Epithelial cell of proximal tubule (primary cell): ENCODE measurements at regions not wholly inside any gene's neighbourhood (a gene's known extent, or its start where the extent isn't known, plus 50 kb on each side); places are given as distances from the start of the nearest gene placed in this dataset.

Source experiments
- DNase-seq: peaks from one replicate; pipeline ENCODE4 v3.0.0-alpha.2; 2011; ENCODE audit warnings: low read depth
- H3K4me3 ChIP-seq: 2 replicates; pipeline ENCODE4 v1.5.1; 2011; ENCODE audit warnings: low read depth, mild to moderate bottlenecking, low read length
- TF ChIP-seq, protein P1 (sequence below): conservative IDR thresholded peaks from 2 replicates; pipeline ENCODE4 v1.5.1; 2012; ENCODE audit warnings: low read depth, mild to moderate bottlenecking, low read length

- DNase-seq: no peak
- TF ChIP-seq, protein P1, sequence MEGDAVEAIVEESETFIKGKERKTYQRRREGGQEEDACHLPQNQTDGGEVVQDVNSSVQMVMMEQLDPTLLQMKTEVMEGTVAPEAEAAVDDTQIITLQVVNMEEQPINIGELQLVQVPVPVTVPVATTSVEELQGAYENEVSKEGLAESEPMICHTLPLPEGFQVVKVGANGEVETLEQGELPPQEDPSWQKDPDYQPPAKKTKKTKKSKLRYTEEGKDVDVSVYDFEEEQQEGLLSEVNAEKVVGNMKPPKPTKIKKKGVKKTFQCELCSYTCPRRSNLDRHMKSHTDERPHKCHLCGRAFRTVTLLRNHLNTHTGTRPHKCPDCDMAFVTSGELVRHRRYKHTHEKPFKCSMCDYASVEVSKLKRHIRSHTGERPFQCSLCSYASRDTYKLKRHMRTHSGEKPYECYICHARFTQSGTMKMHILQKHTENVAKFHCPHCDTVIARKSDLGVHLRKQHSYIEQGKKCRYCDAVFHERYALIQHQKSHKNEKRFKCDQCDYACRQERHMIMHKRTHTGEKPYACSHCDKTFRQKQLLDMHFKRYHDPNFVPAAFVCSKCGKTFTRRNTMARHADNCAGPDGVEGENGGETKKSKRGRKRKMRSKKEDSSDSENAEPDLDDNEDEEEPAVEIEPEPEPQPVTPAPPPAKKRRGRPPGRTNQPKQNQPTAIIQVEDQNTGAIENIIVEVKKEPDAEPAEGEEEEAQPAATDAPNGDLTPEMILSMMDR: no peak
These were observed 1308.3 kb upstream of the CDH9 start for GRCh38 chr5:28346696-28347095.

GRCh38 chr5:28344836-28345433, 1306.5 kb upstream of the CDH9 start:
- TF ChIP-seq, protein P1: peak; percentile 78
- H3K4me3 ChIP-seq: no peak overlapping the region
- peak; percentile 45 for DNase-seq

More at GRCh38 chr5:28346696-28347095, 1308.3 kb upstream of the CDH9 start:
- H3K4me3 ChIP-seq: no peak overlapping the region

- H3K4me3 ChIP-seq: no peak overlapping the region
- no peak for DNase-seq
- TF ChIP-seq, protein P1: no peak
These were observed 1290.8 kb upstream of the CDH9 start for GRCh38 chr5:28329176-28329575.

GRCh38 chr5:28328681-28329080, 1290.3 kb upstream of the CDH9 start:
- no peak for DNase-seq
- TF ChIP-seq, protein P1: no peak
- H3K4me3 ChIP-seq: no peak overlapping the region

DNA sequence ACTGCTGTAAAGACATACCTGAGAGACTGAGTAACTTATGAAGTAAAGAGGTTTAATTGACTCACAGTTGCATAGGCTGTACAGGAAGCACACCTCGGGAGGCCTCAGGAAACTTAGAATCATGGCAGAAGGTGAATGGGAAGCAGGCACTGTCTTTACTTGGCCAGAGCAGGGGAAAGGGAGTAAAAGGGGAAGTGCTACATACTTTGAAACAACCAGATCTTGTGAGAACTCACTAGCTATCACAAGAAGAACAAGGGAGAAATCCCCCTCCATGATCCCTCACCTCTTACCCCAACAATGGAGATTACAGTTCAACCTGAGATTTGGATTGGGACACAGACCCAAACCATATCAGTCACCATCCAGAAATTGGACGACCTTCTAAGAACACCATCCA, 1285.8 kb upstream of the CDH9 start:
- TF ChIP-seq, protein P1: no peak
- no peak for DNase-seq
- no peak overlapping the region for H3K4me3 ChIP-seq

- H3K4me3 ChIP-seq: no peak overlapping the region
- no peak for DNase-seq
- TF ChIP-seq, protein P1: no peak
These were observed 1275.6 kb upstream of the CDH9 start for GRCh38 chr5:28313953-28314352.

DNA sequence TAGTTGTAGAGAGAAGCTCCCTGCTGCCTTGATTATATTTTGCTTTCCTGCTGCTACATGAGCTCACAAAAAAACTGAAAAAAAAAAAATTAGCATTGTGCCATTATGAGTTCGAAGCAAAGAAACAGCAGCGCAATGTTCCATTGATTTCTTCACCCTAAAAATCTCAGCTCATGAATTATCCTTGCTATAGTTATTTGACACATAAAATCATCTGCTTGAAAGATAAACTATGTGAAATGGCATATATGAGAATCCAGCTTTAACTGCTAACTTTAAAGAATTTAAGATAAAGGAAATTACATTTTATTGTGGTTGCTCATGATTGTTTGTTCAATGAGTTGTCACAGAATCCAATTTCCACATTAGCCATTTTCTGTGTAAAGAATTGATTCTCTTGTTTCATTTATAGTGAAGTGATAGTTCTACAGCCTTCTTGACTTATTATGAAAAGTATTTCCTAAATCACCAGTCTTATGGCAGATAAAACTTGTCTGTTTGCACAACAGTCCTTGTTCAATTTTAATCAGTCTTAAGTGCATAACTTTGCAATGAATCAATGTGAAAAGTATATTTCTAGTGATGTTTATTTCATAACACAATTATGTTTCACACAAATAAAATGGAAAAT, 1275.0 kb upstream of the CDH9 start:
- H3K4me3 ChIP-seq: no peak overlapping the region
- TF ChIP-seq, protein P1: no peak
- DNase-seq: no peak
